Astrocyte (in vitro differentiated cells and primary cell): ENCODE measurements at regions not wholly inside any gene's neighbourhood (a gene's known extent, or its start where the extent isn't known, plus 50 kb on each side); places are given as distances from the start of the nearest gene placed in this dataset.
A peak's percentile ranks its signal among the peaks of the same experiment; 100 is the strongest.

Source experiments
- DNase-seq: peaks from one replicate; pipeline ENCODE4 v3.0.0-alpha.2; 2010; ENCODE audit warnings: low read depth
- FAIRE-seq: peaks from 2 replicates; lab custom pipeline; 2011; peaks lifted over from hg19 to GRCh38; lab: Jason Lieb, UNC
- H2AFZ ChIP-seq: 2 replicates; pipeline ENCODE4 v1.6.0; 2012; ENCODE audit warnings: low read depth, low read length, inconsistent platforms
- H3K27ac ChIP-seq: 2 replicates; pipeline ENCODE4 v1.5.1; 2011; ENCODE audit warnings: low read depth, low read length, inconsistent platforms
- H3K27me3 ChIP-seq: 2 replicates; pipeline ENCODE4 v1.6.0; 2011; ENCODE audit warnings: low read length, inconsistent platforms; ENCODE audit not compliant: insufficient read depth
- H3K36me3 ChIP-seq: 2 replicates; pipeline ENCODE4 v1.5.1; 2011; ENCODE audit warnings: low read length, inconsistent platforms; ENCODE audit not compliant: insufficient read depth
- H3K4me1 ChIP-seq: 2 replicates; pipeline ENCODE4 v1.5.1; 2011; ENCODE audit warnings: low read length, inconsistent platforms; ENCODE audit not compliant: insufficient read depth
- H3K4me2 ChIP-seq: 2 replicates; pipeline ENCODE4 v1.6.0; 2012; ENCODE audit warnings: low read length, inconsistent platforms
- H3K4me3 ChIP-seq: 2 replicates; pipeline ENCODE4 v1.5.1; 2011; ENCODE audit warnings: low read depth, mild to moderate bottlenecking, low read length, inconsistent platforms; ENCODE audit not compliant: insufficient read depth
- H3K79me2 ChIP-seq: 2 replicates; pipeline ENCODE4 v1.6.0; 2012; ENCODE audit warnings: mild to moderate bottlenecking, low read length, inconsistent platforms; ENCODE audit not compliant: insufficient read depth
- H3K9ac ChIP-seq: 2 replicates; pipeline ENCODE4 v1.6.0; 2012; ENCODE audit warnings: mild to moderate bottlenecking, low read length, inconsistent platforms
- H3K9me3 ChIP-seq: 2 replicates; pipeline ENCODE4 v1.5.1; 2012; ENCODE audit warnings: low read depth, mild to moderate bottlenecking, low read length, inconsistent platforms; ENCODE audit not compliant: insufficient read depth
- H4K20me1 ChIP-seq: 2 replicates; pipeline ENCODE4 v1.6.0; 2012; ENCODE audit warnings: low read length, inconsistent platforms; ENCODE audit not compliant: insufficient read depth
- H3K27ac Mint-ChIP-seq: one replicate; pipeline ENCODE4 v1.8.0; 2021; ENCODE audit warnings: mild to moderate bottlenecking, mixed read lengths; ENCODE audit not compliant: unreplicated experiment
- H3K27me3 Mint-ChIP-seq: one replicate; pipeline ENCODE4 v1.8.0; 2021; ENCODE audit warnings: low read depth, mixed read lengths; ENCODE audit not compliant: unreplicated experiment
- H3K36me3 Mint-ChIP-seq: one replicate; pipeline ENCODE4 v1.8.0; 2021; ENCODE audit warnings: low read depth, mixed read lengths; ENCODE audit not compliant: unreplicated experiment
- H3K4me1 Mint-ChIP-seq: one replicate; pipeline ENCODE4 v1.8.0; 2021; ENCODE audit warnings: low read depth, mixed read lengths; ENCODE audit not compliant: unreplicated experiment
- H3K4me3 Mint-ChIP-seq: one replicate; pipeline ENCODE4 v1.8.0; 2021; ENCODE audit warnings: mild to moderate bottlenecking, moderate library complexity, mixed read lengths; ENCODE audit not compliant: unreplicated experiment
- H3K9me3 Mint-ChIP-seq: one replicate; pipeline ENCODE4 v1.8.0; 2021; ENCODE audit warnings: mild to moderate bottlenecking, mixed read lengths; ENCODE audit not compliant: unreplicated experiment
- EZH2 ChIP-seq: IDR thresholded peaks from 2 replicates; pipeline ENCODE4 v1.6.1; 2012; ENCODE audit warnings: mild to moderate bottlenecking, low read length, inconsistent platforms; ENCODE audit not compliant: insufficient read depth
- TF ChIP-seq, protein P1 (sequence below): IDR thresholded peaks from 2 replicates; pipeline ENCODE4 v1.5.1; 2011; ENCODE audit warnings: low read depth, mild to moderate bottlenecking, inconsistent platforms, low read length, moderate library complexity; ENCODE audit not compliant: insufficient read depth

DNA sequence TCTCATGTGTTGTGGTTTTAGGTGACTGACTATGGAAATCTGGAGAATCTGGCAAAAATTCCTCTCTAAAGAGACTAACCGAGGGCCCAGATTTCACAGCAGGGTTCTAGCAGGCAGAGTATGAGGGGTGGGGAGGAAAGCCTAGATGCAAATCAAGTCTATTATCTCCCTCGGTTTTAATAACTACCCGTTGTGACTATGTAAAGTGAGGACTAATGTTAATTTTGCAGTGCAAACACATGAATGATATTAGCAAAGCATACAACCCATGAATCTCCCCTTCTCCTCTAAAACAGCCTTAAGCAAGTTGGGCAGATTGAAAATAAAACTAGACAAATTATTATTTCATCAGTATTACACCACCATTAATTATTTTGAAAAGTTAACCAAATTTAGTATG is 131.4 kb downstream of the SLITRK2 start:
- H3K27me3 ChIP-seq: no peaks in the 10 kb centered on the region
- H3K79me2 ChIP-seq: no peaks in the 10 kb centered on the region
- no peaks in the 10 kb centered on the region for H4K20me1 ChIP-seq
- H3K27ac ChIP-seq: no peak overlapping the region
- H3K9me3 ChIP-seq: no peaks in the 10 kb centered on the region
- no peaks in the 10 kb centered on the region for H3K36me3 ChIP-seq
- H2AFZ ChIP-seq: no peak overlapping the region
- no peak for TF ChIP-seq EZH2
- TF ChIP-seq, protein P1, sequence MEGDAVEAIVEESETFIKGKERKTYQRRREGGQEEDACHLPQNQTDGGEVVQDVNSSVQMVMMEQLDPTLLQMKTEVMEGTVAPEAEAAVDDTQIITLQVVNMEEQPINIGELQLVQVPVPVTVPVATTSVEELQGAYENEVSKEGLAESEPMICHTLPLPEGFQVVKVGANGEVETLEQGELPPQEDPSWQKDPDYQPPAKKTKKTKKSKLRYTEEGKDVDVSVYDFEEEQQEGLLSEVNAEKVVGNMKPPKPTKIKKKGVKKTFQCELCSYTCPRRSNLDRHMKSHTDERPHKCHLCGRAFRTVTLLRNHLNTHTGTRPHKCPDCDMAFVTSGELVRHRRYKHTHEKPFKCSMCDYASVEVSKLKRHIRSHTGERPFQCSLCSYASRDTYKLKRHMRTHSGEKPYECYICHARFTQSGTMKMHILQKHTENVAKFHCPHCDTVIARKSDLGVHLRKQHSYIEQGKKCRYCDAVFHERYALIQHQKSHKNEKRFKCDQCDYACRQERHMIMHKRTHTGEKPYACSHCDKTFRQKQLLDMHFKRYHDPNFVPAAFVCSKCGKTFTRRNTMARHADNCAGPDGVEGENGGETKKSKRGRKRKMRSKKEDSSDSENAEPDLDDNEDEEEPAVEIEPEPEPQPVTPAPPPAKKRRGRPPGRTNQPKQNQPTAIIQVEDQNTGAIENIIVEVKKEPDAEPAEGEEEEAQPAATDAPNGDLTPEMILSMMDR: no peak
- H3K4me2 ChIP-seq: no peak overlapping the region
- no peaks in the 10 kb centered on the region for H3K27me3 Mint-ChIP-seq
- H3K36me3 Mint-ChIP-seq: no peaks in the 10 kb centered on the region
- no peak overlapping the region for H3K9ac ChIP-seq
- H3K4me1 Mint-ChIP-seq: no peaks in the 10 kb centered on the region
- H3K9me3 Mint-ChIP-seq: no peaks in the 10 kb centered on the region
- no peaks in the 10 kb centered on the region for H3K4me1 ChIP-seq
- peak; percentile 37 for FAIRE-seq
- no peak overlapping the region for H3K4me3 Mint-ChIP-seq
- no peak for DNase-seq
- no peak overlapping the region for H3K27ac Mint-ChIP-seq
- no peak overlapping the region for H3K4me3 ChIP-seq

- TF ChIP-seq EZH2: no peak
- TF ChIP-seq, protein P1: no peak
- no peak overlapping the region for H3K4me2 ChIP-seq
- no peaks in the 10 kb centered on the region for H3K9me3 ChIP-seq
- H3K27ac ChIP-seq: no peak overlapping the region
- H3K27ac Mint-ChIP-seq: no peak overlapping the region
- no peaks in the 10 kb centered on the region for H3K9me3 Mint-ChIP-seq
- H3K9ac ChIP-seq: no peak overlapping the region
- no peak overlapping the region for H3K4me3 Mint-ChIP-seq
- no peak overlapping the region for H2AFZ ChIP-seq
- no peaks in the 10 kb centered on the region for H3K36me3 ChIP-seq
- H3K36me3 Mint-ChIP-seq: no peaks in the 10 kb centered on the region
- H3K4me1 ChIP-seq: no peaks in the 10 kb centered on the region
- H3K27me3 Mint-ChIP-seq: no peaks in the 10 kb centered on the region
- no peaks in the 10 kb centered on the region for H3K27me3 ChIP-seq
- no peaks in the 10 kb centered on the region for H3K4me1 Mint-ChIP-seq
- H3K79me2 ChIP-seq: no peaks in the 10 kb centered on the region
- H3K4me3 ChIP-seq: no peak overlapping the region
- no peaks in the 10 kb centered on the region for H4K20me1 ChIP-seq
- FAIRE-seq: peak; percentile 23
- DNase-seq: no peak
These were observed 136.0 kb downstream of the SLITRK2 start for GRCh38 chrX:145953628-145954027.

GRCh38 chrX:145990051-145990450 is 172.4 kb downstream of the SLITRK2 start:
- no peak overlapping the region for H3K27ac Mint-ChIP-seq
- TF ChIP-seq, protein P1: no peak
- TF ChIP-seq EZH2: no peak
- FAIRE-seq (no peak), DNase-seq (no peak)
- Histone ChIP-seq H3K4me2 (no peak overlapping the region), H3K4me1 (no peaks in the 10 kb centered on the region), H3K79me2 (no peaks in the 10 kb centered on the region), H2AFZ (no peak overlapping the region), H3K9ac (no peak overlapping the region), H3K4me3 (no peak overlapping the region), H3K27ac (no peak overlapping the region), H4K20me1 (no peaks in the 10 kb centered on the region), H3K27me3 (no peaks in the 10 kb centered on the region), H3K36me3 (no peaks in the 10 kb centered on the region), H3K9me3 (no peaks in the 10 kb centered on the region)
- H3K9me3 Mint-ChIP-seq: no peaks in the 10 kb centered on the region
- H3K4me1 Mint-ChIP-seq: no peaks in the 10 kb centered on the region
- no peaks in the 10 kb centered on the region for H3K27me3 Mint-ChIP-seq
- H3K4me3 Mint-ChIP-seq: no peak overlapping the region
- no peaks in the 10 kb centered on the region for H3K36me3 Mint-ChIP-seq
